Esophagus squamous epithelium (tissue), 5 donors: ENCODE measurements at regions not wholly inside any gene's neighbourhood (a gene's known extent, or its start where the extent isn't known, plus 50 kb on each side); places are given as distances from the start of the nearest gene placed in this dataset.

Experiments used
- DNase-seq: peaks from one replicate; lab custom pipeline; 2025; lab: John Stamatoyannopoulos, UW
- H3K27ac ChIP-seq, 4 donors: fragments of 200-600 bp; sonication (generic); one replicate each; pipeline ENCODE4 v1.5.1; 2016 to 2019; ENCODE audit warnings: mild to moderate bottlenecking in 1 of 4
- H3K27me3 ChIP-seq, 4 donors: fragments of 200-600 bp; sonication (generic); 1 replicate in 3 of 4; 2 replicates in 1 of 4; pipeline versions ENCODE4 v1.5.1 to v1.6.0; 2017 to 2021; ENCODE audit warnings: antibody characterized with exemption in 1 of 4
- H3K36me3 ChIP-seq, 3 donors: fragments of 200-600 bp; sonication (generic); one replicate each; pipeline ENCODE4 v1.5.1; 2016 to 2019
- H3K4me1 ChIP-seq, 3 donors: fragments of 200-600 bp; sonication (generic); one replicate each; pipeline ENCODE4 v1.5.1; 2017 to 2019
- H3K4me3 ChIP-seq, 4 donors: fragments of 200-600 bp; sonication (generic); 1 replicate in 3 of 4; 2 replicates in 1 of 4; pipeline ENCODE4 v1.5.1; 2016 to 2019; ENCODE audit warnings: mild to moderate bottlenecking in 2 of 4, moderate library complexity in 1 of 4
- H3K9me3 ChIP-seq, 3 donors: fragments of 200-600 bp; sonication (generic); one replicate each; pipeline ENCODE4 v1.5.1; 2016 to 2019
- POLR2A ChIP-seq, 4 donors: fragments of 450-650 bp; IDR thresholded peaks; one replicate each; pipeline ENCODE4 v1.6.1; 2017; ENCODE audit warnings: antibody characterized with exemption in 4 of 4, mild to moderate bottlenecking in 4 of 4, moderate library complexity in 3 of 4
- WGBS, 2 donors: methylation state at CpG; one replicate each; pipeline ENCODE4 v1.1.5; 2018; 5-methylcytosine and 5-hydroxymethylcytosine counted together
- intact Hi-C: fragments of 100-400 bp; cut with DNase I; formaldehyde crosslinking; loops from one replicate; pipeline ENCODE4 v1.15.0; 2022
- TF ChIP-seq, protein P1 (sequence below), 6 experiments: fragments of 450-650 bp in 4 of 6; fragments of 200-600 bp in 2 of 6; sonication (generic) in 2 of 6; IDR thresholded peaks; one replicate each; pipeline ENCODE4 v1.5.1; 2016 to 2019; ENCODE audit warnings: antibody characterized with exemption in 6 of 6, mild to moderate bottlenecking in 4 of 6, moderate library complexity in 4 of 6
- donor health status: DM: yes; HTN: yes; CAD: no.

DNA sequence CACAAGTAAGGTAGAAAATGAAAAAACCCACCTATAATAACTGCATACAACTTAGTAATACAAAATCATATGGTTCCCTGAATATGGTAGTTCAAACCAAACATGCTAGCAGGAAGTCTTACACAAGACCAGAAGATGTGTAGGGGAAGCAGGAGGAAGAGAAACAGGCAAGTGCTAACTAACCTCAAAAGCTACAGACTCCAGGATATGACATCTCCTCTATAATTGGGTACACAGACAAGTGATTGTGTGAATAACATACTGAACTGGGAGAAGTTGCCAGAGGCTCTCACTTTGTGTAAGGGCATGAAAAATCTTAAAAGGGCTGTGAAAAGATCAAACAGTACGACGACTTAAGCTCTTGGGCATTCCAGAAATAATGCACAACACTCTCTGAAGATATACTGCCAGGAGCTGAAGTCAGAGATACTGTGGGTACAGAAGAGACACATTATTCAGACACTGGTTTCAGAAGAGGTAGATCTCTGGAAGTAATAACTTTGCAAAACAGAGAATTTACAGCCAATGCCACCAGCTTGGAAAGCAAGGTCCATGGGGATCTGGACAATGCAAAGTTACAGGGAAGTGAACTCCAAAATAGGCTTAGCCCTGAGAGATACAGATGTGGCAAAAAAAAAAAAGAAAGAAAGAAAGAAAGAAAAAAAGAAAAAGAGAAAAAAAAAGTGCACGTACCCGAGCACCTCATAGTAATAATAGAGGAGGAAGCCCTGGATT lies 767.2 kb downstream of the TNS3 start:
- H3K4me1 ChIP-seq = no peaks in the 10 kb centered on the region
- no peak for DNase-seq

GRCh38 chr7:46812101-46812675 lies 769.7 kb downstream of the TNS3 start:
- H3K4me1 ChIP-seq = no peaks in the 10 kb centered on the region
- H3K36me3 ChIP-seq = no peaks in the 10 kb centered on the region
- no peak overlapping the region for H3K4me3 ChIP-seq
- no peaks in the 10 kb centered on the region for H3K27me3 ChIP-seq
- no peak for DNase-seq
- H3K9me3 ChIP-seq = no peaks in the 10 kb centered on the region
- intact Hi-C loops = no loop called here
- H3K27ac ChIP-seq = no peak overlapping the region
- 77 to 83% methylated on average over 7 of the region's 7 CpGs for WGBS, 2 donors
- TF ChIP-seq POLR2A (IDR thresholded peaks at IDR 0.05) = no peak
- TF ChIP-seq, protein P1, sequence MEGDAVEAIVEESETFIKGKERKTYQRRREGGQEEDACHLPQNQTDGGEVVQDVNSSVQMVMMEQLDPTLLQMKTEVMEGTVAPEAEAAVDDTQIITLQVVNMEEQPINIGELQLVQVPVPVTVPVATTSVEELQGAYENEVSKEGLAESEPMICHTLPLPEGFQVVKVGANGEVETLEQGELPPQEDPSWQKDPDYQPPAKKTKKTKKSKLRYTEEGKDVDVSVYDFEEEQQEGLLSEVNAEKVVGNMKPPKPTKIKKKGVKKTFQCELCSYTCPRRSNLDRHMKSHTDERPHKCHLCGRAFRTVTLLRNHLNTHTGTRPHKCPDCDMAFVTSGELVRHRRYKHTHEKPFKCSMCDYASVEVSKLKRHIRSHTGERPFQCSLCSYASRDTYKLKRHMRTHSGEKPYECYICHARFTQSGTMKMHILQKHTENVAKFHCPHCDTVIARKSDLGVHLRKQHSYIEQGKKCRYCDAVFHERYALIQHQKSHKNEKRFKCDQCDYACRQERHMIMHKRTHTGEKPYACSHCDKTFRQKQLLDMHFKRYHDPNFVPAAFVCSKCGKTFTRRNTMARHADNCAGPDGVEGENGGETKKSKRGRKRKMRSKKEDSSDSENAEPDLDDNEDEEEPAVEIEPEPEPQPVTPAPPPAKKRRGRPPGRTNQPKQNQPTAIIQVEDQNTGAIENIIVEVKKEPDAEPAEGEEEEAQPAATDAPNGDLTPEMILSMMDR (IDR thresholded peaks at IDR 0.05) = no peak

More for the DNA sequence above, 767.2 kb downstream of the TNS3 start:
- Histone ChIP-seq H3K9me3 (no peaks in the 10 kb centered on the region), H3K27me3 (no peaks in the 10 kb centered on the region), H3K4me3 (no peak overlapping the region), H3K36me3 (no peaks in the 10 kb centered on the region), H3K27ac (no peak overlapping the region)
- TF ChIP-seq, protein P1 (IDR thresholded peaks at IDR 0.05) = no peak
- TF ChIP-seq POLR2A (IDR thresholded peaks at IDR 0.05) = no peak
- intact Hi-C loops = no loop called here
- WGBS, 2 donors = 66 to 85% methylated on average over 4 of the region's 4 CpGs

- no peak for DNase-seq
- no peak for TF ChIP-seq POLR2A (IDR thresholded peaks at IDR 0.05)
- TF ChIP-seq, protein P1 (IDR thresholded peaks at IDR 0.05) = no peak
Observed at GRCh38 chr7:46811529-46811928, 770.4 kb downstream of the TNS3 start.

GRCh38 chr7:46810986-46811385 lies 770.9 kb downstream of the TNS3 start:
- no peak for DNase-seq
- no peak for TF ChIP-seq POLR2A (IDR thresholded peaks at IDR 0.05)
- TF ChIP-seq, protein P1 (IDR thresholded peaks at IDR 0.05) = no peak
- intact Hi-C loops = no loop called here
- H3K4me1 ChIP-seq = no peaks in the 10 kb centered on the region
- H3K27me3 ChIP-seq = no peaks in the 10 kb centered on the region
- no peak overlapping the region for H3K27ac ChIP-seq
- H3K4me3 ChIP-seq = no peak overlapping the region
- no peaks in the 10 kb centered on the region for H3K36me3 ChIP-seq
- 75 to 84% methylated on average over 4 of the region's 4 CpGs for WGBS, 2 donors
- H3K9me3 ChIP-seq = no peaks in the 10 kb centered on the region

More at GRCh38 chr7:46811529-46811928, 770.4 kb downstream of the TNS3 start:
- Histone ChIP-seq H3K4me3 (no peak overlapping the region), H3K27me3 (no peaks in the 10 kb centered on the region), H3K27ac (no peak overlapping the region), H3K9me3 (no peaks in the 10 kb centered on the region), H3K4me1 (no peaks in the 10 kb centered on the region), H3K36me3 (no peaks in the 10 kb centered on the region)
- 58 to 75% methylated on average over 4 of the region's 4 CpGs for WGBS, 2 donors
- intact Hi-C loops = no loop called here

- H3K4me1 ChIP-seq = no peaks in the 10 kb centered on the region
- no peak overlapping the region for H3K27ac ChIP-seq
- no peaks in the 10 kb centered on the region for H3K36me3 ChIP-seq
- 70 to 89% methylated on average over 2 to 3 of the region's 4 CpGs for WGBS, 2 donors
- intact Hi-C loops = no loop called here
- H3K4me3 ChIP-seq = no peak overlapping the region
- no peak for TF ChIP-seq POLR2A (IDR thresholded peaks at IDR 0.05)
- TF ChIP-seq, protein P1 (IDR thresholded peaks at IDR 0.05) = no peak
- H3K9me3 ChIP-seq = no peaks in the 10 kb centered on the region
- no peaks in the 10 kb centered on the region for H3K27me3 ChIP-seq
- DNase-seq = no peak
Observed at GRCh38 chr7:46809886-46810285, 772.0 kb downstream of the TNS3 start.
